Epithelial cell of proximal tubule (primary cell): ENCODE measurements at regions not wholly inside any gene's neighbourhood (a gene's known extent, or its start where the extent isn't known, plus 50 kb on each side); places are given as distances from the start of the nearest gene placed in this dataset.
"Not testable (repeated sequence)": the region's sequence is repeated elsewhere in the genome, so short reads cannot be mapped to it uniquely, and the experiment has no call there.

Experiments
- DNase-seq: peaks from one replicate; pipeline ENCODE4 v3.0.0-alpha.2; 2011; ENCODE audit warnings: low read depth
- H3K4me3 ChIP-seq: 2 replicates; pipeline ENCODE4 v1.5.1; 2011; ENCODE audit warnings: low read depth, mild to moderate bottlenecking, low read length
- CTCF ChIP-seq: conservative IDR thresholded peaks from 2 replicates; pipeline ENCODE4 v1.5.1; 2012; ENCODE audit warnings: low read depth, mild to moderate bottlenecking, low read length

- no peak overlapping the region for H3K4me3 ChIP-seq
- DNase-seq = no peak
- TF ChIP-seq CTCF = no peak
Observed at GRCh38 chrX:65928522-65928921, 111.4 kb downstream of the VSIG4 start.

GRCh38 chrX:65927386-65927785 lies 112.5 kb downstream of the VSIG4 start:
- DNase-seq, H3K4me3 ChIP-seq: not testable (repeated sequence)

- H3K4me3 ChIP-seq = no peak overlapping the region
- no peak for TF ChIP-seq CTCF
- DNase-seq = no peak
Observed at GRCh38 chrX:65926095-65927019, 113.5 kb downstream of the VSIG4 start.

GRCh38 chrX:65925592-65925991 lies 114.3 kb downstream of the VSIG4 start:
- DNase-seq = no peak
- H3K4me3 ChIP-seq = no peak overlapping the region
- no peak for TF ChIP-seq CTCF

- H3K4me3 ChIP-seq = no peak overlapping the region
- TF ChIP-seq CTCF = no peak
- DNase-seq = no peak
Observed at GRCh38 chrX:65925005-65925404, 114.9 kb downstream of the VSIG4 start.

- no peak for TF ChIP-seq CTCF
- no peak overlapping the region for H3K4me3 ChIP-seq
- no peak for DNase-seq
Observed at GRCh38 chrX:65921363-65921762, 118.5 kb downstream of the VSIG4 start.

- no peak for DNase-seq
- no peak for TF ChIP-seq CTCF
- H3K4me3 ChIP-seq = no peak overlapping the region
Observed at GRCh38 chrX:65920620-65921019, 119.3 kb downstream of the VSIG4 start.
